Sigmoid colon (tissue), 6 donors: ENCODE measurements at regions not wholly inside any gene's neighbourhood (a gene's known extent, or its start where the extent isn't known, plus 50 kb on each side); places are given as distances from the start of the nearest gene placed in this dataset.

Experiments used
- DNase-seq: peaks from one replicate; pipeline ENCODE4 v3.0.0-alpha.2; 2019
- H3K27ac ChIP-seq, 4 donors: fragments of 200-600 bp; sonication (generic); one replicate each; pipeline ENCODE4 v1.5.1; 2016 to 2019; ENCODE audit warnings: mild to moderate bottlenecking in 1 of 4
- H3K27me3 ChIP-seq, 3 donors: fragments of 200-600 bp; sonication (generic); one replicate each; pipeline ENCODE4 v1.5.1; 2019; ENCODE audit warnings: mild to moderate bottlenecking in 1 of 3
- H3K36me3 ChIP-seq, 4 donors: fragments of 200-600 bp; sonication (generic); one replicate each; pipeline ENCODE4 v1.5.1; 2016 to 2019
- H3K4me1 ChIP-seq, 4 donors: fragments of 200-600 bp; sonication (generic); one replicate each; pipeline ENCODE4 v1.5.1; 2017 to 2019
- H3K4me3 ChIP-seq, 4 donors: fragments of 200-600 bp; sonication (generic); one replicate each; pipeline ENCODE4 v1.5.1; 2017 to 2019; ENCODE audit warnings: mild to moderate bottlenecking in 2 of 4, moderate library complexity in 1 of 4
- H3K9me3 ChIP-seq, 4 donors: fragments of 200-600 bp in 3 of 4; sonication (generic) in 3 of 4; one replicate each; pipeline versions ENCODE4 v1.5.1 to v1.6.1; 2013 to 2019
- EP300 ChIP-seq, 4 donors: sonication (generic); formaldehyde crosslinking; IDR thresholded peaks; one replicate each; pipeline ENCODE4 v1.6.1; 2017; ENCODE audit warnings: antibody characterized with exemption in 4 of 4
- POLR2A ChIP-seq, 2 donors: fragments of 450-650 bp; IDR thresholded peaks; one replicate each; pipeline ENCODE4 v1.6.1; 2016; ENCODE audit warnings: antibody characterized with exemption in 2 of 2, mild to moderate bottlenecking in 2 of 2, moderate library complexity in 2 of 2
- POLR2AphosphoS5 ChIP-seq, 4 donors: sonication (generic); formaldehyde crosslinking; IDR thresholded peaks; one replicate each; pipeline ENCODE4 v1.6.1; 2017; ENCODE audit warnings: antibody characterized with exemption in 4 of 4
- WGBS, 2 donors: extraction: QIAGEN DNeasy Blood & Tissue Kit; methylation state at CpG; one replicate each; pipeline ENCODE4 v1.1.7; 2013; 5-methylcytosine and 5-hydroxymethylcytosine counted together
- intact Hi-C: fragments of 100-400 bp; cut with DNase I; formaldehyde crosslinking; loops from one replicate; pipeline ENCODE4 v1.15.1; 2023
- TF ChIP-seq, protein P1 (sequence below), 4 experiments: fragments of 450-650 bp in 3 of 4; fragments of 200-600 bp in 1 of 4; IDR thresholded peaks; one replicate each; pipeline ENCODE4 v1.5.1; 2016 to 2019; ENCODE audit warnings: antibody characterized with exemption in 4 of 4, mild to moderate bottlenecking in 3 of 4, moderate library complexity in 2 of 4
- donor health status: healthy with polysubstance abuse.
- donor health status: healthy.

DNA sequence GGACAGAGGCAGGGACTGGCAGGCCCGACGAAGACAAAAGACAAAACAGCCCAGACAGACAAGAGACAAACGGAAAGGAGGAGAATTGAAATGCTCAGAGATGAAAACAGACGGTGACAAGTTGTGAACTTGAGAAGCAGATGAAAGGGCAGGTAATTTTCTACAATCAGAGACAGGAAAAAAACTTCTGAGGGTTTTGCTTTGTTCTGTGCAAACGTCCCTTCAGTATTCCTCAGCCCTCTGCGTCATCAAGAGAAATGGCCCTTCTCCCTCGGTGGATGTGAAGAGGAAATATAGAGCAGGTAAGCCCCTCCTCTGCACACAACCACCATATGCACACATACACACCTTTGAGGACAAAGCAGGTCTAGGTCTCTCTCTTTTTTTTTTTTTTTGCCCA is 206.6 kb downstream of the UACA start:
- TF ChIP-seq, protein P1, sequence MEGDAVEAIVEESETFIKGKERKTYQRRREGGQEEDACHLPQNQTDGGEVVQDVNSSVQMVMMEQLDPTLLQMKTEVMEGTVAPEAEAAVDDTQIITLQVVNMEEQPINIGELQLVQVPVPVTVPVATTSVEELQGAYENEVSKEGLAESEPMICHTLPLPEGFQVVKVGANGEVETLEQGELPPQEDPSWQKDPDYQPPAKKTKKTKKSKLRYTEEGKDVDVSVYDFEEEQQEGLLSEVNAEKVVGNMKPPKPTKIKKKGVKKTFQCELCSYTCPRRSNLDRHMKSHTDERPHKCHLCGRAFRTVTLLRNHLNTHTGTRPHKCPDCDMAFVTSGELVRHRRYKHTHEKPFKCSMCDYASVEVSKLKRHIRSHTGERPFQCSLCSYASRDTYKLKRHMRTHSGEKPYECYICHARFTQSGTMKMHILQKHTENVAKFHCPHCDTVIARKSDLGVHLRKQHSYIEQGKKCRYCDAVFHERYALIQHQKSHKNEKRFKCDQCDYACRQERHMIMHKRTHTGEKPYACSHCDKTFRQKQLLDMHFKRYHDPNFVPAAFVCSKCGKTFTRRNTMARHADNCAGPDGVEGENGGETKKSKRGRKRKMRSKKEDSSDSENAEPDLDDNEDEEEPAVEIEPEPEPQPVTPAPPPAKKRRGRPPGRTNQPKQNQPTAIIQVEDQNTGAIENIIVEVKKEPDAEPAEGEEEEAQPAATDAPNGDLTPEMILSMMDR (IDR thresholded peaks at IDR 0.05) = no peak
- TF ChIP-seq POLR2A (IDR thresholded peaks at IDR 0.05) (no peak), POLR2AphosphoS5 (IDR thresholded peaks at IDR 0.05) (no peak), EP300 (IDR thresholded peaks at IDR 0.05) (no peak)
- intact Hi-C loops = no loop called here
- Histone ChIP-seq H3K36me3 (no peaks in the 10 kb centered on the region), H3K4me1 (peaks cover 0 to 9% (median 6%) of the 10 kb centered on the region in 4 donors), H3K9me3 (no peaks in the 10 kb centered on the region), H3K27me3 (no peaks in the 10 kb centered on the region), H3K4me3 (no peak overlapping the region), H3K27ac (no peak overlapping the region)
- 59 to 67% methylated on average over 7 of the region's 7 CpGs for WGBS, 2 donors
- no peak for DNase-seq

- no peak for TF ChIP-seq POLR2AphosphoS5 (IDR thresholded peaks at IDR 0.05)
- no peak for TF ChIP-seq EP300 (IDR thresholded peaks at IDR 0.05)
- no peak for TF ChIP-seq POLR2A (IDR thresholded peaks at IDR 0.05)
- TF ChIP-seq, protein P1 (IDR thresholded peaks at IDR 0.05) = no peak
- 79 to 86% methylated on average over 4 of the region's 4 CpGs for WGBS, 2 donors
- H3K4me3 ChIP-seq = no peak overlapping the region
Measured at GRCh38 chr15:70556151-70556741, 207.1 kb downstream of the UACA start.

GRCh38 chr15:70555713-70556112 is 207.6 kb downstream of the UACA start:
- H3K4me1 ChIP-seq = peaks cover 0 to 9% (median 6%) of the 10 kb centered on the region in 4 donors
- WGBS, 2 donors = 70 to 83% methylated on average over 3 of the region's 3 CpGs
- H3K27me3 ChIP-seq = no peaks in the 10 kb centered on the region
- H3K27ac ChIP-seq = no peak overlapping the region
- no peak overlapping the region for H3K4me3 ChIP-seq
- no peaks in the 10 kb centered on the region for H3K36me3 ChIP-seq
- DNase-seq = no peak
- TF ChIP-seq EP300 (IDR thresholded peaks at IDR 0.05) = no peak
- TF ChIP-seq, protein P1 (IDR thresholded peaks at IDR 0.05) = no peak
- no peak for TF ChIP-seq POLR2AphosphoS5 (IDR thresholded peaks at IDR 0.05)
- no peak for TF ChIP-seq POLR2A (IDR thresholded peaks at IDR 0.05)
- intact Hi-C loops = no loop called here
- H3K9me3 ChIP-seq = no peaks in the 10 kb centered on the region

More at GRCh38 chr15:70556151-70556741, 207.1 kb downstream of the UACA start:
- Histone ChIP-seq H3K4me1 (peaks cover 0 to 9% (median 6%) of the 10 kb centered on the region in 4 donors), H3K36me3 (no peaks in the 10 kb centered on the region), H3K27me3 (no peaks in the 10 kb centered on the region), H3K9me3 (no peaks in the 10 kb centered on the region), H3K27ac (no peak overlapping the region)
- intact Hi-C loops = no loop called here
- DNase-seq = no peak

DNA sequence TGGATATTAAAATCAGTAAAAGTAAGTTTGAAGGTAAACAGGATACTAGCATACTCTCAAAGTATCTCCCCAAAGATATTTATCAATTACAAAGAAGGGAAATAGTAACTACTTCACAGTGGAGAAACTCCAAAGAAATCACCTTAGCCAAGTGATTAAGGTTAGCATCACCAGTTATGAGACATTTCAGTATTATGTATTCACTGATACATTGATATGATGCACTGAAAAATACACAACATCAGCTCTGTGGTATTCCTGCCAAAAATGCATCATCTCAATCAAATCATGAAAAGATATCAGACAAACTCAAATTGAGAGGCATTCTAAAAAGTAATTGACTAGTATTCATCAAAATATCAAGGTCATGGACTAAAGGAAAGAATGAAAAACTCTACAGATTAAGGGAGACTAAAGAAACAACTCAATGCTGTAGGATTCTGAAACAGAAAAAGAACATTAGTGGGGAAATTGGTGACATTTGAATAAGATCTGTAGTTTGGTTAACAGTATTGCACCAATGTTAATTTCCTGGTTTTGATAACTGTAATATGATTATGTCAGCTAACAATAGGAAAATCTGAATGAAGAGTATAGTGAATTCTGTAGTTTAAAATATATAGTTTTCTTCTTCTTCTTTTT is 215.4 kb downstream of the UACA start:
- no peaks in the 10 kb centered on the region for H3K27me3 ChIP-seq
- DNase-seq = no peak
- H3K4me1 ChIP-seq = no peaks in the 10 kb centered on the region
- no peak for TF ChIP-seq POLR2AphosphoS5 (IDR thresholded peaks at IDR 0.05)
- no peak for TF ChIP-seq POLR2A (IDR thresholded peaks at IDR 0.05)
- TF ChIP-seq, protein P1 (IDR thresholded peaks at IDR 0.05) = no peak
- TF ChIP-seq EP300 (IDR thresholded peaks at IDR 0.05) = no peak
- H3K9me3 ChIP-seq = no peaks in the 10 kb centered on the region
- intact Hi-C loops = no loop called here
- H3K36me3 ChIP-seq = no peaks in the 10 kb centered on the region
- no peak overlapping the region for H3K4me3 ChIP-seq
- no peak overlapping the region for H3K27ac ChIP-seq
